ENCODE measurements at regions not wholly inside any gene's neighbourhood (a gene's known extent, or its start where the extent isn't known, plus 50 kb on each side); places are given as distances from the start of the nearest gene placed in this dataset.
A peak's percentile ranks its signal among the peaks of the same experiment; 100 is the strongest.
"Not testable (repeated sequence)": the region's sequence is repeated elsewhere in the genome, so short reads cannot be mapped to it uniquely, and the experiment has no call there.

- no peak overlapping the region for H3K9ac ChIP-seq (ENCODE audit: low read depth, low read length, poor library complexity, severe bottlenecking)
- H3K4me3 ChIP-seq (ENCODE audit: low read length, poor library complexity, severe bottlenecking) = no peak overlapping the region
- no peaks in the 10 kb centered on the region for H3K4me1 ChIP-seq (ENCODE audit: insufficient read depth, low read length, poor library complexity, severe bottlenecking)
- H3K36me3 ChIP-seq (ENCODE audit: insufficient read depth, low read length) = no peaks in the 10 kb centered on the region
- no peaks in the 10 kb centered on the region for H3K27me3 ChIP-seq (ENCODE audit: insufficient read depth, low read length, poor library complexity, severe bottlenecking)
- H4K20me1 ChIP-seq (ENCODE audit: insufficient read depth, low read length, poor library complexity, severe bottlenecking) = no peaks in the 10 kb centered on the region
- H2AFZ ChIP-seq (ENCODE audit: low read length) = 0 out of 2 replicates have a peak overlapping the region, but pooled peaks have one; percentile 3
- no peaks in the 10 kb centered on the region for H3K9me2 ChIP-seq (replicated peaks; ENCODE audit: low read depth, low read length)
- H3F3A ChIP-seq (ENCODE audit: low read depth) = no peaks in the 10 kb centered on the region
- H3K4me2 ChIP-seq (ENCODE audit: low read depth, low read length, poor library complexity, severe bottlenecking) = no peak overlapping the region
- no peaks in the 10 kb centered on the region for H3K9me3 ChIP-seq (ENCODE audit: insufficient read depth, low read depth, low read length)
- H3K79me2 ChIP-seq (ENCODE audit: insufficient read depth, low read length) = no peaks in the 10 kb centered on the region
- no peak for TF ChIP-seq EZH2phosphoT487 (IDR thresholded peaks at IDR 0.05; ENCODE audit: borderline replicate concordance)
- no peak for TF ChIP-seq CTCF (conservative IDR thresholded peaks at IDR 0.05; ENCODE audit: low read length)
Observed at GRCh38 chr3:162704799-162705385, 1208.3 kb downstream of the OTOL1 start.

- not testable (repeated sequence) for H3K79me2 ChIP-seq (ENCODE audit: insufficient read depth, low read length); H3K27me3 ChIP-seq (ENCODE audit: insufficient read depth, low read length, poor library complexity, severe bottlenecking); H3K4me2 ChIP-seq (ENCODE audit: low read depth, low read length, poor library complexity, severe bottlenecking); H3K9me2 ChIP-seq (replicated peaks; ENCODE audit: low read depth, low read length); H3F3A ChIP-seq (ENCODE audit: low read depth); H3K9ac ChIP-seq (ENCODE audit: low read depth, low read length, poor library complexity, severe bottlenecking); H2AFZ ChIP-seq (ENCODE audit: low read length); H3K36me3 ChIP-seq (ENCODE audit: insufficient read depth, low read length); H3K4me1 ChIP-seq (ENCODE audit: insufficient read depth, low read length, poor library complexity, severe bottlenecking); H4K20me1 ChIP-seq (ENCODE audit: insufficient read depth, low read length, poor library complexity, severe bottlenecking); H3K4me3 ChIP-seq (ENCODE audit: low read length, poor library complexity, severe bottlenecking); H3K9me3 ChIP-seq (ENCODE audit: insufficient read depth, low read depth, low read length)
Observed at GRCh38 chr3:162708394-162708793, 1211.8 kb downstream of the OTOL1 start.

- H3F3A ChIP-seq (ENCODE audit: low read depth); H3K9ac ChIP-seq (ENCODE audit: low read depth, low read length, poor library complexity, severe bottlenecking); H3K9me2 ChIP-seq (replicated peaks; ENCODE audit: low read depth, low read length); H3K27me3 ChIP-seq (ENCODE audit: insufficient read depth, low read length, poor library complexity, severe bottlenecking); H3K4me2 ChIP-seq (ENCODE audit: low read depth, low read length, poor library complexity, severe bottlenecking); H3K36me3 ChIP-seq (ENCODE audit: insufficient read depth, low read length); H3K4me3 ChIP-seq (ENCODE audit: low read length, poor library complexity, severe bottlenecking); H3K9me3 ChIP-seq (ENCODE audit: insufficient read depth, low read depth, low read length); H4K20me1 ChIP-seq (ENCODE audit: insufficient read depth, low read length, poor library complexity, severe bottlenecking); H3K4me1 ChIP-seq (ENCODE audit: insufficient read depth, low read length, poor library complexity, severe bottlenecking); H3K79me2 ChIP-seq (ENCODE audit: insufficient read depth, low read length): not testable (repeated sequence)
- peak overlapping the region; percentile 43; the same call in 1 of the 2 replicates for H2AFZ ChIP-seq (ENCODE audit: low read length)
Observed at GRCh38 chr3:162708942-162709706, 1212.5 kb downstream of the OTOL1 start.

GRCh38 chr3:162710332-162711112, 1213.9 kb downstream of the OTOL1 start:
- H3K9me3 ChIP-seq (ENCODE audit: insufficient read depth, low read depth, low read length) = no peaks in the 10 kb centered on the region
- TF ChIP-seq CTCF (conservative IDR thresholded peaks at IDR 0.05; ENCODE audit: low read length) (no peak), EZH2phosphoT487 (IDR thresholded peaks at IDR 0.05; ENCODE audit: borderline replicate concordance) (no peak)
- no peak overlapping the region for H3K9ac ChIP-seq (ENCODE audit: low read depth, low read length, poor library complexity, severe bottlenecking)
- H2AFZ ChIP-seq (ENCODE audit: low read length) = no peak overlapping the region
- H3K4me3 ChIP-seq (ENCODE audit: low read length, poor library complexity, severe bottlenecking) = no peak overlapping the region
- H3K9me2 ChIP-seq (replicated peaks; ENCODE audit: low read depth, low read length) = no peaks in the 10 kb centered on the region
- no peaks in the 10 kb centered on the region for H3K36me3 ChIP-seq (ENCODE audit: insufficient read depth, low read length)
- no peaks in the 10 kb centered on the region for H4K20me1 ChIP-seq (ENCODE audit: insufficient read depth, low read length, poor library complexity, severe bottlenecking)
- H3F3A ChIP-seq (ENCODE audit: low read depth) = no peaks in the 10 kb centered on the region
- no peaks in the 10 kb centered on the region for H3K27me3 ChIP-seq (ENCODE audit: insufficient read depth, low read length, poor library complexity, severe bottlenecking)
- H3K79me2 ChIP-seq (ENCODE audit: insufficient read depth, low read length) = no peaks in the 10 kb centered on the region
- no peaks in the 10 kb centered on the region for H3K4me1 ChIP-seq (ENCODE audit: insufficient read depth, low read length, poor library complexity, severe bottlenecking)
- H3K4me2 ChIP-seq (ENCODE audit: low read depth, low read length, poor library complexity, severe bottlenecking) = no peak overlapping the region

- H3K4me3 ChIP-seq (ENCODE audit: low read length, poor library complexity, severe bottlenecking); H3F3A ChIP-seq (ENCODE audit: low read depth); H3K79me2 ChIP-seq (ENCODE audit: insufficient read depth, low read length); H3K9me3 ChIP-seq (ENCODE audit: insufficient read depth, low read depth, low read length); H3K9me2 ChIP-seq (replicated peaks; ENCODE audit: low read depth, low read length); H2AFZ ChIP-seq (ENCODE audit: low read length); H4K20me1 ChIP-seq (ENCODE audit: insufficient read depth, low read length, poor library complexity, severe bottlenecking); H3K9ac ChIP-seq (ENCODE audit: low read depth, low read length, poor library complexity, severe bottlenecking); H3K36me3 ChIP-seq (ENCODE audit: insufficient read depth, low read length); H3K4me1 ChIP-seq (ENCODE audit: insufficient read depth, low read length, poor library complexity, severe bottlenecking); H3K4me2 ChIP-seq (ENCODE audit: low read depth, low read length, poor library complexity, severe bottlenecking); H3K27me3 ChIP-seq (ENCODE audit: insufficient read depth, low read length, poor library complexity, severe bottlenecking): not testable (repeated sequence)
Observed at GRCh38 chr3:162717074-162717473, 1220.5 kb downstream of the OTOL1 start.

Data from Loucy (cell line).